Upper lobe of left lung (tissue), 4 donors: ENCODE measurements at regions not wholly inside any gene's neighbourhood (a gene's known extent, or its start where the extent isn't known, plus 50 kb on each side); places are given as distances from the start of the nearest gene placed in this dataset.

Experiments
- CTCF ChIP-seq, 6 experiments: fragments of 450-650 bp in 4 of 6; fragments of 200-600 bp in 2 of 6; sonication (generic) in 2 of 6; IDR thresholded peaks; one replicate each; pipeline ENCODE4 v1.5.1; 2016 to 2019; ENCODE audit warnings: antibody characterized with exemption in 6 of 6
- EP300 ChIP-seq, 4 donors: sonication (generic); formaldehyde crosslinking; IDR thresholded peaks; one replicate each; pipeline ENCODE4 v1.5.1; 2017; ENCODE audit warnings: antibody characterized with exemption in 4 of 4, control low read depth in 2 of 4
- POLR2A ChIP-seq, 4 donors: fragments of 450-650 bp; IDR thresholded peaks; one replicate each; pipeline ENCODE4 v1.5.1; 2016 to 2017; ENCODE audit warnings: antibody characterized with exemption in 4 of 4, mild to moderate bottlenecking in 2 of 4
- POLR2AphosphoS5 ChIP-seq, 2 donors: sonication (generic); formaldehyde crosslinking; IDR thresholded peaks; one replicate each; pipeline ENCODE4 v1.5.1; 2017; ENCODE audit warnings: antibody characterized with exemption in 2 of 2

- TF ChIP-seq CTCF (IDR thresholded peaks at IDR 0.05): no peak
- no peak for TF ChIP-seq POLR2A (IDR thresholded peaks at IDR 0.05)
- TF ChIP-seq POLR2AphosphoS5 (IDR thresholded peaks at IDR 0.05): no peak
- no peak for TF ChIP-seq EP300 (IDR thresholded peaks at IDR 0.05)
Measured at GRCh38 chr2:12396699-12397098, 320.0 kb upstream of the TRIB2 start.
